GM18951 (cell line): ENCODE measurements at regions not wholly inside any gene's neighbourhood (a gene's known extent, or its start where the extent isn't known, plus 50 kb on each side); places are given as distances from the start of the nearest gene placed in this dataset.
"Not testable (repeated sequence)": the region's sequence is repeated elsewhere in the genome, so short reads cannot be mapped to it uniquely, and the experiment has no call there.

Source experiments
- POLR2A ChIP-seq: IDR thresholded peaks from 4 replicates; pipeline ENCODE4 v1.6.1; 2011; ENCODE audit warnings: mild to moderate bottlenecking; ENCODE audit not compliant: insufficient read length, insufficient read depth; ENCODE audit errors: extremely low read depth
- in situ Hi-C: fragments of 300-500 bp; cut with MboI; formaldehyde crosslinking; loops from one replicate; pipeline ENCODE4 v1.12.0; 2022; ENCODE audit warnings: low sequenced_read_pairs, mixed read lengths, inconsistent platforms; ENCODE audit not compliant: unreplicated experiment

GRCh38 chr14:22180045-22180444, 409.0 kb downstream of the DAD1 start:
- TF ChIP-seq POLR2A: no peak
- in situ Hi-C loops: no loop called here

- in situ Hi-C loops: no loop called here
- TF ChIP-seq POLR2A: no peak
Observed at GRCh38 chr14:22179190-22179589, 409.8 kb downstream of the DAD1 start.

- no peak for TF ChIP-seq POLR2A
- in situ Hi-C loops: no loop called here
Observed at GRCh38 chr14:22178333-22178839, 410.6 kb downstream of the DAD1 start.

- TF ChIP-seq POLR2A: no peak
- in situ Hi-C loops: no loop called here
Observed at GRCh38 chr14:22177870-22178269, 411.2 kb downstream of the DAD1 start.

GRCh38 chr14:22176957-22177356, 412.1 kb downstream of the DAD1 start:
- in situ Hi-C loops: no loop called here
- TF ChIP-seq POLR2A: no peak

- in situ Hi-C loops: not testable (repeated sequence)
Observed at GRCh38 chr14:22175278-22175558, 413.8 kb downstream of the DAD1 start.

- in situ Hi-C loops: no loop called here
- TF ChIP-seq POLR2A: no peak
Observed at GRCh38 chr14:22174412-22175277, 414.4 kb downstream of the DAD1 start.

- no peak for TF ChIP-seq POLR2A
- in situ Hi-C loops: no loop called here
Observed at GRCh38 chr14:22168092-22168955, 420.7 kb downstream of the DAD1 start.

GRCh38 chr14:22164616-22165015, 424.4 kb downstream of the DAD1 start:
- TF ChIP-seq POLR2A: no peak
- in situ Hi-C loops: no loop called here

- in situ Hi-C loops: no loop called here
- TF ChIP-seq POLR2A: no peak
Observed at GRCh38 chr14:22163051-22163450, 426.0 kb downstream of the DAD1 start.

- in situ Hi-C loops: no loop called here
- no peak for TF ChIP-seq POLR2A
Observed at GRCh38 chr14:22159957-22160356, 429.1 kb downstream of the DAD1 start.

GRCh38 chr14:22159099-22159498, 429.9 kb downstream of the DAD1 start:
- in situ Hi-C loops: no loop called here
- no peak for TF ChIP-seq POLR2A

- TF ChIP-seq POLR2A: no peak
- in situ Hi-C loops: no loop called here
Observed at GRCh38 chr14:22158560-22158959, 430.5 kb downstream of the DAD1 start.

- no peak for TF ChIP-seq POLR2A
- in situ Hi-C loops: no loop called here
Observed at GRCh38 chr14:22155571-22155970, 433.5 kb downstream of the DAD1 start.
